ENCODE measurements at regions not wholly inside any gene's neighbourhood (a gene's known extent, or its start where the extent isn't known, plus 50 kb on each side); places are given as distances from the start of the nearest gene placed in this dataset.

DNA sequence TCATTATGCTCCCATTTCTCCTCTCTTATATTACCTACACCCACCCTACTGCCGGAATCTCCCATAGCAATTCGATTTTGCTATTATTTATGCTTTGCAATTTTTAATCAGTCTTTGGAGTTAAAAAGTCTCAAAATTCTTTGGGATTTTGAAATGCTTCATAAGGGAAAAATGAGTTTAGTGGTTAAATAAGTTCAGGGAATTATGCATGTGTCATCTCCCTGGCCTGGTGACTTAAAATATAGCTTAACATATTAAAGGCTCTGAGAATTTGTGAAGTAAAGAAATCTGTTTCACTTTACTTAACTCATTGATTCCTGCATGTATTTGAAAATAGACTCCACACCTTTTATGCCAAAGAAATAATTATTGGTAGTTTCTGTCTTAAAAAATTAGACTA lies 185.1 kb upstream of the DIPK2B start:
- no peak for DNase-seq (ENCODE audit: low spot score)

DNA sequence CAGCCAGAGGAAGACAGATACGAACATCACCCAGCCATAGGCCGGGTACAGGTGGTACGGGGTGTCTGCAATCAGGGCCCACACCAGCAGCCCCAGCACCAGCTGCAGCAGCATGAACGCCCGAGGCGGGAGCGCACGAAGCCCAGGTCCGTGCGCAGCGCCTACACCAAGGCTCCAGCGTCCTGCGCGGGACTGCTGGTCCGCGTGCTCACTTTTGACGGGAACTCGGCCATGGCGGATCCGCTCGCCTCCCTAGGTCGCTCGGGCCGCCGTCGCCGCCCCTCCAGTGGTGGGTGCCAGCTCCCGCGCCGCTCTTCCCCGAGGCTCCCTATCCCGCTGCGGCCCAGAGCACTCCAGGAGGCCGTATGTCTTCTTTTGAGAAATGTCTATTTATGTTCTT lies 181.2 kb upstream of the DIPK2B start:
- no peak for DNase-seq (ENCODE audit: low spot score)

DNA sequence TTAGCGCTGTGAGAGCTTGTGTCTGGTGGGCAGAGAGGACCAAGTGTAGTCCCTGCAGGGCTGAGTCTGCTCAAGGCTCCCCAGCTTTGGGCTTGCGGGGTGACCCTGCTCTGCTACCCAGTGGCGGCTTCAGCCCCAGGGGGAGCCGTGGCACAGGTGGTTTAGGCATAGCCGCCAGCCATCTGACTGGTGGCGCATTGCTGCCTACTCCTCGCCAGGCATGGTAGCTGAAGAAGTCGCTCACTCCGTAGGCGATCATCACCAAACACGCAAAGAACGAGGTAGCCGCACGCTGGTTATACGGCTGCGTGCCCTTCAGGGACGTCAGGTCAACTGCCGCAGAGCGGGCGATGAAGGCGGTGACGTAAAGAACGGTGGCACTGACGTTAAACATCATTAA lies 180.7 kb upstream of the DIPK2B start:
- DNase-seq (ENCODE audit: low spot score) = no peak

DNA sequence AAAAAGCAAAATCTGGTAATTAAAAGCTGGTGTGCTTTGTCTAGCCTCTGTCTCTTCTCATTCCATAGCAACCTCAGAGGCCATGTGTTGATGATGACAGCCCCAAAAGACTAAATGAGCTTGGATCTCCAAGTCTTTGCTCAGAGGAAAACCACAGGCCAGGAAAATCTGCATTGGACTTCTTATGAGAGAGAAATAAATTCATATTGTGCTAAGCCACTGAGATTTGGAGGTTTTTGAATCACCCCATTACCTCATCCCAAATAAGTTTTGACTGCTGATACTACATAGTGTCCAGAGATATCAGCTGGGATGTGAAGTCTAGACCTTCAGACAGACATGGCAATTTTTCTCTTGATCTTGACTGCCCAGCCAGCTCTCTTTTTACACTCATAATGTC lies 178.6 kb upstream of the DIPK2B start:
- DNase-seq (ENCODE audit: low spot score) = no peak

DNA sequence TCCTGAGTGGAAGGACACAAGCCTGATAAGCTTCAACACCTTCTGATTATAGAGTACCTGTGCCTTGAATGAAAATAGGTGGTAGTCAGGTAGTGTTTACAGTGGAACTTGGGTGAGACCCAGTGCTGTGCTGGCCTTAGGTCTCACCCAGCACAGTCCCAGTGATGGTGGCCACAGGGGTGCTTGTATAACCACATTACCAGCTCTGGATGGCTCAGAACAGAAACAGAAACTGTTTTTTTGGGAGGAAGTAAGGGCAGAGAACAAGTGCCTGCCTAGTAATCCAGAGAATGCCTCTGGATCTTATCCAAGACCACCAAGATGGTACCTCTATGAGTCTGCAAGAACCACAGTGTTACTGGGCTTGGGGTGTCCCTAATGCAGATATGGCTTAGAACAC lies 171.5 kb upstream of the DIPK2B start:
- no peak for DNase-seq (ENCODE audit: low spot score)

DNA sequence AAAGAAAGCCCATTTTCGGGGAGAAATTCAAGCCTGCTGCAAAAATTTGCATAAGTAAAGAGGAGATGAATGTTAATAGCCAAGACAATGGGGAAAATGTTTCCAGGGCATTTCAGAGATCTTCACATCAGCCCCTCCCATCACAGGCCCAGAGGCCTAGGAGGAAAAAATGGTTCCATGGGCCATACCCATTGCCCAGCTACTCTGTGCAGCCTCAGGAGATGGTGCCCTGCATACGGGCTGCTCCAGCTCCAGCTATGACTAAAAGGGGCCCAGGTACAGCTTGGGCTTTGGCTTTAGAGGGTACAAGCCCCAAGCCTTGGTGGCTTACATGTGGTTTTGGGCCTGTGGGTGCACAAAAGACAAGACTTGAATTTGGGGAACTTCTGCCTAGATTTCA lies 168.0 kb upstream of the DIPK2B start:
- no peak for DNase-seq (ENCODE audit: low spot score)

DNA sequence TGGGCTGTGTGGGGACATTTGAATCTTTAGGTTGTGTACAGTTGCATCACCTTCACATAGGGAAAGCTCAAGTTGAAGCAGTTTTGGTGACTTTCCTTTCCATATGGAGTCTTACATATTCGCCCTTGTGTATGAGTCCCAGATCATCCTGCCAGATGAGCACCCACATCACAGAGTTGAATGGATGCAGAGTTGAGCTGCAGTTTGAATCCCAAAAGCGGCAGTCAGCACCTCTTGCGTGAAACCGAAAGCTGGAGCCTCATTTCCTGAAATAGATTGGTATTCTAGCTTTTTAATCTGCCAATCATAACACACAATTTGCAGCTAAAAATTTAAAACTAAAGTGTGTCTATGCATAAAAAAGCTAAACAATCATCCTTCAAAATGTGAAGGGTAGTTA lies 162.9 kb upstream of the DIPK2B start:
- no peak for DNase-seq (ENCODE audit: low spot score)

DNA sequence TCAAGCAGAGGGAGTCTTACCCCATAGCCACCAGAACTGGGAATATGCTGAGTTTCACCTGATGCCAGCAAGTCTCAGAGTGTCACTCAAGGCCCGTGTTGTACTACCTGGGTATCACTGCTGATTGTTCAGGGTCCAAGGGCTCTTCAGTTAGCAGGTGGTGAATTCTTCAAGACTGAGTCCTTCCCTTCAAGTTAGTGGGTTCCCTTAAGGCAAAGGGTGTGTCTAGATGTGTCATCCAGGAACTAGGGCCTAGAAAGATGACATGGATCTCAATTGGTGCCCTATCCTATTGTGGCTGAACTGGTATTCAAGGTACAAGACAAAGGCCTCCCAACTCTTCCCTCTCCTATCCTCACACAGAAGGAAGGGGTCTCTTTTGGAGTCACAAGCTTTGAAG lies 159.9 kb upstream of the DIPK2B start:
- peak; percentile 37 for DNase-seq (ENCODE audit: low spot score)

DNA sequence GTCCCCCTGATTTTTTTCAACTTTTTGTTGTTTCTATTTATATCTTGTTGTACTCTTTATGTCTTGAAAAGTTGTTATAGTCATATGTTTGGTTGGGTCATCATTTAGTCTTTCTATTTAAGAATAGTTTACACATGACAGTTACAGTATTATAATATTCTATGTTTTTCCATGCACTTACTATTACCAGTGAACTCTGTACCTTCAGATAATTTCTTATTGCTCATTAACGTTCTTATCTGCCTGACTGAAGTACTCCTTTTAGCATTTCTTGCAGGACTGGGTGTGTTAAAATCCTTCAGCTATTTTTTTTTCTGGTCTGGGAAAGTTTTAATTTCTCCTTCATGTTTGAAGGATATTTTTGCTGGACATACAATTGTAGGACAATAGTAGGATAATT lies 157.7 kb upstream of the DIPK2B start:
- peak; percentile 5 for DNase-seq (ENCODE audit: low spot score)

DNA sequence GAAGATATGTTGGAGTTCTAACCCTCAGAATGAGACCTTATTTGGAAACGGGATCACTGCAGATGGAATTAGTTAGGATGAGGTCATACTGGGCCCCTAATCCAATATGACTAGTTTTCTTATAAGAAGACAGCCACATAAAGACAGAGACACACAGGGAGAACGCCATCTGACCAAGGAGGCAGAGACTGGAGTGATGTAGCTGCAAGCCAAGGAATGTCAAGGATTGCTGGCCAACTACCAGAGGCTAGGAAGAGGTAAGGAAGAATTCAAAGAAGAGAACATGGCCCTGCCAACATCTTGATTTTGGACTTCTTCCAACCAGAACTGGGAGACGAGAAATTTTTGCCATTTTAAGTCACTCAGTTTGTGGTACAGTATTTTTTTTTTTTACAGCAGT lies 152.8 kb upstream of the DIPK2B start:
- DNase-seq (ENCODE audit: low spot score) = no peak

DNA sequence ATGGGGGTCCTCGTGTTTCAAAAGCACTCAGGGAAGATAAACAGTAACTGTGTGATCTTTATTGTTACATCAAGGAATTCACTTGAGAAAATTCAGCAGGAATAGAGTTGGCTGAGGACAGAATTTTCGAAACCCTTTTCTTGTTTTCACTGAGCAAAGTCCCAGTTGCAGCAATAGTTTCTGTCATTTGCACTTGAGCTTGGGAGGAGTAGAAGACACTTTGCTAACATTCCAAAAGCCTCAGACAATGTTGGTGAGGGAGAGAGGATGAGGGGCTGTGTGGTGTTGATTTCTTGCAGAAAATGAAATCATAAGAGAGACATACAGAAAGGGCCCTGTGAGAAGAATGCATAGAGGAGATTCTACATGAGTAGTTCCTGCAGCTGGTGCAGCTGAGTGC lies 151.9 kb upstream of the DIPK2B start:
- DNase-seq (ENCODE audit: low spot score) = no peak

DNA sequence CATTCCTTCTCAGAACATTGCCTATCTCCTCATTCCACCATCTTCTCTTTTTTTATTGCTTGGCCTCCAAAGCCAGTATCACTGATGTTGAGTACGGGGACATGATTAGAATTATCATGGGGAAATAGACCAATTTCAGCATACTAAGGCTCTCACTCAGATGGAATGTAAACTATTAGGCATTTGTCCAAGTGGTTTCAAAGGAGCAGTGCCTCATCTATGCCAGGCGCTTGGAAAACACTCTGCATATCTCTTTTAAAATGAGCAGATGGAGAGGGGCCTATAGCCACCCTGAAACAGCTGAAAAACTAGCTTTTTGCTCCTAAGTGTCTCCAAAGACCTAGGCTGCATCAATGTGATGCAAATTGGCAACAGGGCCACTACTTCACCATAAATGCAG lies 150.8 kb upstream of the DIPK2B start:
- peak; percentile 7 for DNase-seq (ENCODE audit: low spot score)

DNA sequence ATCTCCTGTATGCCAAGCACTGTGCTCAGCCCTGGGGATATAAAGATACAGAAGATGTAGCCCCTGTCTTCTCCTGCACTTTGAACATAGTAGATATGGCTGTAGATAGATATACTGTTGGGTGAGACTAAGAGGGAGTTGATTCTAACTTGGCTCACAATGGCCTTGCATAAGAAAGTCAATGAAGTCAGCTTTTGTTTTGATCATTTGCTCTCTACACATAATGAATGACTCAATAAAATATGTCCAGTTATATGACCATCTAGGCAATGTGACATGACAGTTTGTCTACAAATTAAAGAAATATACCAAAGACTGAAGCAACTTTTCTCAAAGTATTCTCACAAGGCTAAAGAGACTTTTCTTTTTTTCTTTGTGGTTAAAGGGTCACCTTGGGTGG lies 147.6 kb upstream of the DIPK2B start:
- DNase-seq (ENCODE audit: low spot score) = no peak

DNA sequence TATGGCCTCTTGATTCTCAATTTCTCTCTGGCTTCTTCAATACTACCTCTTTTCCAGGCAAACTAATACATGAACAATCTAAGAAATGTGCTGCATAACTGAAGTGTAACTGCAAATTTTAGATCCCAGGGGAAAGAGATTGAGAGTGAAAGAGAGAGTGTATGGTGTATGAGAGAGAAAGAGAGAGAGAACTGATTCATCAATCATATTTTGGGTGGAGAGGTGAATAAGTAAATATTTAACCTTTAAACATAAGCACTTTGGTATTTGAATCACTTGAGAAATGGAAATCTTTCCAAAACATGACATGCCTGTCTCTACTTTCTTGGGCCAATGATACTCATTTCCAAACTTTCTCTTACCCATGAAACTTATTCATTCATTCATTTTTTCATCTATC lies 147.2 kb upstream of the DIPK2B start:
- DNase-seq (ENCODE audit: low spot score) = no peak

DNA sequence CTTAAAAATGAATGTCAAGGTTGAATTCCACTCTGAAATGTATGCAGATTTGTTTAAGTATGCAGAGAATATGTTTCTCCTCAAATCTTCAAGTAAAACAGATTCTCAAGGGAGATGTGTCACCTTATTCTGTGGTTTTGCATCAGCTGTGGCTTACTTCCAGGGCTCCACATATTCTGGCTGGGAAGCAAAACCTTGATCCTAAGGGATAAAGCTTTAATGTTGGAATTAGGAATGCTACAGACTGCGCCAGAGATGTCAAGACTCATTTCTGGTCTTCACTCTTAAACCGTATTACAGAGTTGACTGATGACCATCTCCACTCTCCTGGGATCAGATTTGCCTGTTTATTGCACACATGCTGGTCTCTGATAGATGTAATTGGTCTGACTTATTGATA lies 143.9 kb upstream of the DIPK2B start:
- DNase-seq (ENCODE audit: low spot score) = no peak

DNA sequence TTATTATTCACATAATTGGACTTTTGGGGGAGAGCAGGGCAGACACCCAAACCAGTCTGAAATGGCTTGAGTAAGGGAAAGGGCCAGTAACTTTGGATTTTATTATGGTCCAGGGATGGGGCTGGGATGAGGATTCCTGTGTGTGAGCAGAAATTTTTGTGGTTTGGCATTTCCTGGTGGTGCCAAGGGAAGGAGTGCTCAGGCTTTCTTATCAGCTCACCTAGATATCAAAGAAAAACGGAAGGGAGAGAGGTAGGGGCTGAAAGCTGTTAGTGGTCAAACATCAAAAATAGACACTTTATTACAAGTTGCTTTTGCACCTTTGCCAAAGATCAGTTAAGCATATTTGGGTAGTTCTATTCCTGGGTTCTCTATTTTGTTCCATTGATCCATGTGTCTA lies 128.5 kb upstream of the DIPK2B start:
- DNase-seq (ENCODE audit: low spot score) = peak; percentile 62

DNA sequence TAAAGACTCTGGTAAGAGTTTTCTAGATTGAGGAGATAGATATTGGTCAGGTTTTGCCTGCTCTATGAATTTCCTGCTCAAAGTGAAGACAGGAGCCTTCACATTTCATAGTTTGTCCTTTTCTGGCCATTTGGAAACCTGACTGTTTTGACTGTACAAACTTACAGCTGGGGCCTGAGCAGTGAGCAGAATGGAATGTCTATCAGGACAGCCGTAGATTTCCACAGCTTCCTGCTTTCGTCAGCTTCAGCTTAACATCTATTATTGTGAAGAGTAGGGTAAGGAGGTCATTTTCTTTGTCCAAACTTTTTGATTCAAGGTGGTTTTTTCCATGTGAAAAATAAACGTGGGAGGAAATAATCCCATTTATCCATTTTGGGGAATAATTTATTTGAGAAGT lies 124.3 kb upstream of the DIPK2B start:
- DNase-seq (ENCODE audit: low spot score) = no peak

DNA sequence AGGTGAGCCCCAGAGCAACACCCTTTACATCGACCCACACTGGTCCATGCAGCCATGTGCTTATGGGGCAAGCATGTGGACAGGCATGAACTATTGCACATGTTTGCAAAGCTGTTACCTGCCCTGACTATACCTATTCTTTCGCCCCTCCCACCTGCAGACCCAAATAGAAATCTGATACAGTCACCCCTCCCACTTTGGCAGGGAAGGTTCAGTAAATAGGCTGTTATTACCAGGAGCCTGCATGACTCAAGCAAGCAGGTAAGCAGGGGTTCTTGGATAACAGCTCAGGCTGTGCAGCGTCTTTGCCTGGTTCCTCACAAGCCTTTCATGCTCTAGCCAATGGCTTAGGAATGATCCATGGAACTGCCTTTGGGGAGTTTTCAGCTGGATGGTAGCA lies 122.7 kb upstream of the DIPK2B start:
- DNase-seq (ENCODE audit: low spot score) = peak; percentile 32

DNA sequence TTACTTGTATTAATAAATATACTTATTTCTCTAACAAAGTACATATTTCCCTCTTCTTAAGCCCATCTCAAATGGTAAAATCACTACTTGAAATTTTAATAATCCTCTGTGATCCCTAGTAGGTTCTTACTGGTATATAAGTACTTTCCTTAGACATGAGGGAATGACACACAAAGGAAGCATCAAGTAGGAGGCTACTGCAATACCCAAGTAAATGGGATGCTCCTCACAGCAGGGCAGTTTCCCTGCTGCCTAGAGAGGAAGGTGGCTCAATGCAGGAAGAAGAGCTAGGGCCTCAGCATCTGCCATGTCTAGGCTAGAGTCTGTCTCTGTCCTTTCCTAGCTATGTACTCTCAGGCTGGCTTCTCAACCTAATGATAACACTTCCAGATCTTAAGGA lies 122.1 kb upstream of the DIPK2B start:
- DNase-seq (ENCODE audit: low spot score) = peak; percentile 10

DNA sequence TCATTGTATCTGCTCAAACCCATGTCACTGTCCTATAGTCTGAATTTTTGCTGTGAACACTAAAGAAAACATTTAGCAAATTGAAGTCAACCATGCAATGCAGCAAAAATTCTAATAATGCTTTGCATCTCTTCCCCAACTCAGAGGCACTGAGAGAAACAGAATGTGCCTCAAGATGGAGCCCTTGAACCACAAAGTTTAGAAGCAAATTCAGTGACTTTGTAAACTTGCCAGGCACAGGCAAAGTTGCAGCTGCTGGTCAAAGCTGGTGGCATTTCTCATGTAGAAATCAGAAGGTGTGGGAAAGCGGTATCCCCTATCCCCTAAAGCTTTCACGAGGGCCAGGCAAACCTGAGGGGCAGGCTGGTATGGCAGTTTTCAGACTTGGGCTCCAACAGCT lies 121.7 kb upstream of the DIPK2B start:
- DNase-seq (ENCODE audit: low spot score) = peak; percentile 77

DNA sequence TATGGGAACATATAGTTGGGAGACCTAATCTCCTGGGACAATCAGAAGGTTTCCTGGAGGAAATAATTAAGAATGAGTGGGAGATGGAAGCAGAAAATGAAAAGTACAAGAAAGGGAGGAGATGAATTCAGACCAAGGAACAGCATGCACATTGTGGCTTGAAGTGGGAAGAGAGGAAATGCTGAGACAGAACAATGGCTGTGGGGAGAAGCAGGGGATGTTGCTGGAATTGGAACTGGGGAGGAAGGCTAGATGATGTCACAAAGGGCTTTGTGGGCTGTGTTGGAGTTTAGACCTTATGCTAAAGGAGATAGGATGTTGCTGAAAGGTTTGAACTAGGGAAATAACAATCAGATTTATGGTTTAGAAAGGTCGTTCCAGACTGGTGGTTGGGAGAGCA lies 119.5 kb upstream of the DIPK2B start:
- DNase-seq (ENCODE audit: low spot score) = no peak

DNA sequence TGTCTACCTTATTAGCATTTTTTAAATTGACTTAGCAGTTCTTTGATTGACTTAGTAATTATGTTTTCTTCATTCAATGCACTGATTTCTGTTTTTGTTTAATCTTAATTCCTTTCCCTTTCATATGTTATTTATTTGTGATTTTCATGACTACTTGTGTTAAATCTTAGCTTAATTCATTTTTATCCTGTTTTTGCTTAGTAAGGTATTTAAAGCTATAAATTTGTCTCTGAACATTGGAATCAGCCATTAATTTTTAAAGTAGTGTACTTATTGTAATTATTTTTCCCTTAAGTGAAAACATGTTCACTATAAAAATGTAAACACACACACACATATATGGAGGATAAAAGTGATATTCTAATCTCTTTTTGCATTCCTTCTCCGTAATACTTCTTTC lies 109.1 kb upstream of the DIPK2B start:
- DNase-seq (ENCODE audit: low spot score) = no peak

DNA sequence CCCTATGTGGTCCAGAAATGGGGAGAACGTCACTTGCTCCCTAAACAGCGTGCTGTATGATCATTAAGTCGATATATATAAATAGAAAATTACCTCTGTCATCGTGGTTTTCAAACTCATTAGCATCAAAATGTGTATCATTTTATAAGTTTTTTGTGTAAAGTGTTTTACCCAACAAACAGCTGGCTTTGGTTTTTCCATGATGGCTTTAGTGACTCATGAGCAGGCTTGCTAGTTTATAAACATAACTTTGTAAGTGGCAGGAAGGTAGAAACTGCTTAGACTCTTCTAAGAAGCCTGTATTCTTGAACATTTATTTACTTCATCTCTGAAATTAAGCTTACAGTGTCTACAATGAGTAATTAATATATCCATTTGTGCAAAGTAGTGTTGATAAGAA lies 108.4 kb upstream of the DIPK2B start:
- DNase-seq (ENCODE audit: low spot score) = no peak

DNA sequence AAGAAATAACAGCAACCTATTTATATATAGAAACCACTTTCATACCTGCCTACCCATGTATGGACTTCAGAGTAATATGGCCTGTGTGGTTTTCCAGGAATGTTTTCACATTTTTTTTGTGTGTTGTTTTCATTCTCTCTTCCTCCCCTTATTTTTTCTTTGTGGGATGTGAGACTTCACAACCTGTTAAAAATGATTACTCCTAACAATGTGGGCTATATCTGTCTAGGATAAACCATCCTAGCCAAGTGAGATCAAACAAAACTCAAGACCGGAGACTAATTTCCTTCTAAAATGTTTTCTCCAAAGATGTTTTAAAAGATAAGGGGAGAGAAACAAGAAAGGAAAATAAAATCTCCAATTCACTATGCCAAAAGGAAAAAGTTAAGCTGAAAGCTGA lies 106.1 kb upstream of the DIPK2B start:
- DNase-seq (ENCODE audit: low spot score) = no peak

DNA sequence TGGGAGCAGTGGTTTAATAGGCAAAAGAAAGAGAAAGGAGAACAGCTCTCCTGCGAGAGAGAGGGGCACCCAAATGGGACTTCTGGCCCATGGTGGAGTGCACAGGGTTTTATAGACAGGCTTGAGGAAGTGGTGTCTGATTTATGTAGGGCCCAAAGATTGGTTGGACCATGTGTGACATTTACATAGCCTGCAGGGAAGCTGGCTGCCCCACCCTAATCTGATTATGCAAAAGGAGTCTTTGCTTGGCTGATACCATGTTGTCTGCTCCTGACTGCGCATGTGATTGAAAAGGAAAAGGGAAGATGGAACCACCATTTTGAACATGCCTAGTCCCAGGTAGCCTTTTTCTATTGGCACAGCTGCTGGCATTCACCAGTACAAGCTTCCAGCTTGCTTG lies 100.0 kb upstream of the DIPK2B start:
- DNase-seq (ENCODE audit: low spot score) = no peak

Data from LoVo (cell line).